ENCODE measurements at regions not wholly inside any gene's neighbourhood (a gene's known extent, or its start where the extent isn't known, plus 50 kb on each side); places are given as distances from the start of the nearest gene placed in this dataset.

- no peak for DNase-seq (ENCODE audit: low read depth, low spot score)
- in situ Hi-C loops (cut with MboI) (no loop called here), intact Hi-C loops (cut with micrococcal nuclease; ENCODE audit: unreplicated experiment) (no loop called here)
- no peaks in the 10 kb centered on the region for H3K4me1 ChIP-seq (ENCODE audit: control insufficient read depth, insufficient read depth, low read length)
- H3K9me3 ChIP-seq (replicated peaks; ENCODE audit: control insufficient read depth, insufficient read depth, low read length) = no peaks in the 10 kb centered on the region
- ChIA-PET POLR2A (no interaction called here), CTCF (no interaction called here), RAD21 (ENCODE audit: unreplicated experiment) (no interaction called here), SMC1A (ENCODE audit: uncharacterized antibody, unreplicated experiment) (no interaction called here)
- no peak for ATAC-seq
- H3K4me2 ChIP-seq (ENCODE audit: control insufficient read depth, insufficient read depth) = no peak overlapping the region
- H3K27ac ChIP-seq (ENCODE audit: control insufficient read depth, insufficient read depth) = no peak overlapping the region
- no peak for FAIRE-seq
- no peak overlapping the region for H3K9ac ChIP-seq (ENCODE audit: control insufficient read depth, insufficient read depth, low read length)
- H3K4me3 ChIP-seq = no peak overlapping the region
- H3K79me2 ChIP-seq (ENCODE audit: control insufficient read depth, insufficient read depth, low read length) = no peaks in the 10 kb centered on the region
- H3K27me3 ChIP-seq (replicated peaks in 1 of 2; ENCODE audit: control insufficient read depth in 2 of 2, insufficient read depth in 2 of 2, low read length in 1 of 2) = no peaks in the 10 kb centered on the region
- TF ChIP-seq, protein P1, sequence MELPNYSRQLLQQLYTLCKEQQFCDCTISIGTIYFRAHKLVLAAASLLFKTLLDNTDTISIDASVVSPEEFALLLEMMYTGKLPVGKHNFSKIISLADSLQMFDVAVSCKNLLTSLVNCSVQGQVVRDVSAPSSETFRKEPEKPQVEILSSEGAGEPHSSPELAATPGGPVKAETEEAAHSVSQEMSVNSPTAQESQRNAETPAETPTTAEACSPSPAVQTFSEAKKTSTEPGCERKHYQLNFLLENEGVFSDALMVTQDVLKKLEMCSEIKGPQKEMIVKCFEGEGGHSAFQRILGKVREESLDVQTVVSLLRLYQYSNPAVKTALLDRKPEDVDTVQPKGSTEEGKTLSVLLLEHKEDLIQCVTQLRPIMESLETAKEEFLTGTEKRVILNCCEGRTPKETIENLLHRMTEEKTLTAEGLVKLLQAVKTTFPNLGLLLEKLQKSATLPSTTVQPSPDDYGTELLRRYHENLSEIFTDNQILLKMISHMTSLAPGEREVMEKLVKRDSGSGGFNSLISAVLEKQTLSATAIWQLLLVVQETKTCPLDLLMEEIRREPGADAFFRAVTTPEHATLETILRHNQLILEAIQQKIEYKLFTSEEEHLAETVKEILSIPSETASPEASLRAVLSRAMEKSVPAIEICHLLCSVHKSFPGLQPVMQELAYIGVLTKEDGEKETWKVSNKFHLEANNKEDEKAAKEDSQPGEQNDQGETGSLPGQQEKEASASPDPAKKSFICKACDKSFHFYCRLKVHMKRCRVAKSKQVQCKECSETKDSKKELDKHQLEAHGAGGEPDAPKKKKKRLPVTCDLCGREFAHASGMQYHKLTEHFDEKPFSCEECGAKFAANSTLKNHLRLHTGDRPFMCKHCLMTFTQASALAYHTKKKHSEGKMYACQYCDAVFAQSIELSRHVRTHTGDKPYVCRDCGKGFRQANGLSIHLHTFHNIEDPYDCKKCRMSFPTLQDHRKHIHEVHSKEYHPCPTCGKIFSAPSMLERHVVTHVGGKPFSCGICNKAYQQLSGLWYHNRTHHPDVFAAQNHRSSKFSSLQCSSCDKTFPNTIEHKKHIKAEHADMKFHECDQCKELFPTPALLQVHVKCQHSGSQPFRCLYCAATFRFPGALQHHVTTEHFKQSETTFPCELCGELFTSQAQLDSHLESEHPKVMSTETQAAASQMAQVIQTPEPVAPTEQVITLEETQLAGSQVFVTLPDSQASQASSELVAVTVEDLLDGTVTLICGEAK (IDR thresholded peaks at IDR 0.05; ENCODE audit: borderline replicate concordance) = no peak
- TF ChIP-seq RAD21 (IDR thresholded peaks at IDR 0.05; ENCODE audit: insufficient read depth, low read depth, low read length) (no peak), FOS (IDR thresholded peaks at IDR 0.05; ENCODE audit: borderline replicate concordance, extremely low read depth, insufficient read length) (no peak), ZNF384 (IDR thresholded peaks at IDR 0.05; ENCODE audit: borderline replicate concordance, low read depth, low read length) (no peak), EED (IDR thresholded peaks at IDR 0.05; ENCODE audit: low read depth) (no peak), CBFB (IDR thresholded peaks at IDR 0.05; ENCODE audit: low read depth) (no peak), STAT3 (IDR thresholded peaks at IDR 0.05; ENCODE audit: low read depth, low read length) (no peak), BHLHE40 (IDR thresholded peaks at IDR 0.05; ENCODE audit: borderline replicate concordance in 1 of 2, low read depth in 2 of 2, low read length in 1 of 2) (no peak), SMAD5 (IDR thresholded peaks at IDR 0.05; ENCODE audit: low read depth) (no peak), POU2F2 (IDR thresholded peaks at IDR 0.05; ENCODE audit: borderline replicate concordance, low read depth, low read length) (no peak), JUNB (IDR thresholded peaks at IDR 0.05) (no peak)
- TF ChIP-seq, protein P2, sequence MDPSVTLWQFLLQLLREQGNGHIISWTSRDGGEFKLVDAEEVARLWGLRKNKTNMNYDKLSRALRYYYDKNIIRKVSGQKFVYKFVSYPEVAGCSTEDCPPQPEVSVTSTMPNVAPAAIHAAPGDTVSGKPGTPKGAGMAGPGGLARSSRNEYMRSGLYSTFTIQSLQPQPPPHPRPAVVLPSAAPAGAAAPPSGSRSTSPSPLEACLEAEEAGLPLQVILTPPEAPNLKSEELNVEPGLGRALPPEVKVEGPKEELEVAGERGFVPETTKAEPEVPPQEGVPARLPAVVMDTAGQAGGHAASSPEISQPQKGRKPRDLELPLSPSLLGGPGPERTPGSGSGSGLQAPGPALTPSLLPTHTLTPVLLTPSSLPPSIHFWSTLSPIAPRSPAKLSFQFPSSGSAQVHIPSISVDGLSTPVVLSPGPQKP (IDR thresholded peaks at IDR 0.05; ENCODE audit: low read depth, low read length) = no peak
- TF ChIP-seq, protein P3, sequence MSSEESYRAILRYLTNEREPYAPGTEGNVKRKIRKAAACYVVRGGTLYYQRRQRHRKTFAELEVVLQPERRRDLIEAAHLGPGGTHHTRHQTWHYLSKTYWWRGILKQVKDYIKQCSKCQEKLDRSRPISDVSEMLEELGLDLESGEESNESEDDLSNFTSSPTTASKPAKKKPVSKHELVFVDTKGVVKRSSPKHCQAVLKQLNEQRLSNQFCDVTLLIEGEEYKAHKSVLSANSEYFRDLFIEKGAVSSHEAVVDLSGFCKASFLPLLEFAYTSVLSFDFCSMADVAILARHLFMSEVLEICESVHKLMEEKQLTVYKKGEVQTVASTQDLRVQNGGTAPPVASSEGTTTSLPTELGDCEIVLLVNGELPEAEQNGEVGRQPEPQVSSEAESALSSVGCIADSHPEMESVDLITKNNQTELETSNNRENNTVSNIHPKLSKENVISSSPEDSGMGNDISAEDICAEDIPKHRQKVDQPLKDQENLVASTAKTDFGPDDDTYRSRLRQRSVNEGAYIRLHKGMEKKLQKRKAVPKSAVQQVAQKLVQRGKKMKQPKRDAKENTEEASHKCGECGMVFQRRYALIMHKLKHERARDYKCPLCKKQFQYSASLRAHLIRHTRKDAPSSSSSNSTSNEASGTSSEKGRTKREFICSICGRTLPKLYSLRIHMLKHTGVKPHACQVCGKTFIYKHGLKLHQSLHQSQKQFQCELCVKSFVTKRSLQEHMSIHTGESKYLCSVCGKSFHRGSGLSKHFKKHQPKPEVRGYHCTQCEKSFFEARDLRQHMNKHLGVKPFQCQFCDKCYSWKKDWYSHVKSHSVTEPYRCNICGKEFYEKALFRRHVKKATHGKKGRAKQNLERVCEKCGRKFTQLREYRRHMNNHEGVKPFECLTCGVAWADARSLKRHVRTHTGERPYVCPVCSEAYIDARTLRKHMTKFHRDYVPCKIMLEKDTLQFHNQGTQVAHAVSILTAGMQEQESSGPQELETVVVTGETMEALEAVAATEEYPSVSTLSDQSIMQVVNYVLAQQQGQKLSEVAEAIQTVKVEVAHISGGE (CRISPR knock-in tag; IDR thresholded peaks at IDR 0.05) = no peak
- no peaks in the 10 kb centered on the region for H4K20me1 ChIP-seq (ENCODE audit: control insufficient read depth, insufficient read depth)
- no peak overlapping the region for H2AFZ ChIP-seq (ENCODE audit: control insufficient read depth, low read depth, low read length)
- WGBS (ENCODE audit: insufficient coverage, insufficient replicate concordance, low lambda C conversion rate, missing lambda C conversion rate) = 0% methylated on average over 1 of the region's 1 CpG
- no TSS peak for BruUV-seq (replicated peaks)
- no peaks in the 10 kb centered on the region for H3K36me3 ChIP-seq (ENCODE audit: control insufficient read depth in 2 of 2, insufficient read depth in 2 of 2, low read length in 1 of 2)
These were observed 1512.0 kb upstream of the PRMT6 start for GRCh38 chr1:105544475-105544874.

Measured in GM12878 (cell line).